HG03108 (cell line): ENCODE measurements at regions not wholly inside any gene's neighbourhood (a gene's known extent, or its start where the extent isn't known, plus 50 kb on each side); places are given as distances from the start of the nearest gene placed in this dataset.

ENCODE experiments used
- ATAC-seq: cut with Tn5 transposase; IDR thresholded peaks from one replicate; pipeline ENCODE4 v1.9.1; 2021; ENCODE audit warnings: moderate library complexity; ENCODE audit not compliant: unreplicated experiment

- no peak for ATAC-seq
Observed at GRCh38 chr13:31675440-31675953, 63.8 kb upstream of the RXFP2 start.

GRCh38 chr13:31681133-31681532 is 58.2 kb upstream of the RXFP2 start:
- ATAC-seq, result no peak

- no peak for ATAC-seq
Observed at GRCh38 chr13:31684466-31684865, 54.9 kb upstream of the RXFP2 start.

- no peak for ATAC-seq
Observed at GRCh38 chr13:31686670-31687425, 52.5 kb upstream of the RXFP2 start.
